ENCODE measurements at regions not wholly inside any gene's neighbourhood (a gene's known extent, or its start where the extent isn't known, plus 50 kb on each side); places are given as distances from the start of the nearest gene placed in this dataset.
"Not testable (repeated sequence)": the region's sequence is repeated elsewhere in the genome, so short reads cannot be mapped to it uniquely, and the experiment has no call there.

DNA sequence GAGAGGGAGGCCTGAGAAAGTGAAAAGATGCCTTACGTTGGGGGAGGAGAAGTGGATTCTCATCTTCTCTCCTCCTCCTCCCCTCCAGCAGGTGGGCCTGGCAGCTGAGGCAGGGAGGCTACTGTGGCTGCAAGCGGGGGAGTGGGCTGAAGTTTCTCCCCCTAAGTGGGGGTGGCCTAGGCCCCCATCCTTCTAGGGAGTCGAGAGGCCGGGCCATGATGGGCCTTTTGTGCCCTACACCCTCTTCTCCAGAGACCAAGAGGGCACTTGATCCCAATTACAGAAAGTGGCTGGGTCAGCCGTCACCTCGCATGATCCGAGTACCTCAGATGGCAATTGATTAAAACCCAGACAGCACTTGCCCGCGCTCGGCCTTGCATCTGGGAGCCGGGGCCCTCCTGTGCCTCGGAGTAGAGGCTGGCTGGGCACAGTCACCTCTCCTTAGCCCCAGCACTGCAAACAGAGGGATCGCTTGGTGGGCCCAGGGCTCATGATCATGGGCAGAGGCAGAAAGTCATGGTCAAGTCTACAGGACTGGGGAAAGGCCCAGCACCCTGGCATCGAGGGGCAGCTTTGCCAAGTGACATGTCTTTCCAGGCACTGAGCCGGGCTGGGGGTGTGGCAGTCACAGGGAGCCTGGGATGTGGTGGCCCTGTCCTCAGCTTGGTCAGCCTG lies 78.3 kb downstream of the IRX5 start:
- Mint-ChIP-seq H3K36me3 (no peaks in the 10 kb centered on the region), H3K27me3 (peaks cover 2% of the 10 kb centered on the region), H3K4me1 (ENCODE audit: low read depth) (no peaks in the 10 kb centered on the region)

DNA sequence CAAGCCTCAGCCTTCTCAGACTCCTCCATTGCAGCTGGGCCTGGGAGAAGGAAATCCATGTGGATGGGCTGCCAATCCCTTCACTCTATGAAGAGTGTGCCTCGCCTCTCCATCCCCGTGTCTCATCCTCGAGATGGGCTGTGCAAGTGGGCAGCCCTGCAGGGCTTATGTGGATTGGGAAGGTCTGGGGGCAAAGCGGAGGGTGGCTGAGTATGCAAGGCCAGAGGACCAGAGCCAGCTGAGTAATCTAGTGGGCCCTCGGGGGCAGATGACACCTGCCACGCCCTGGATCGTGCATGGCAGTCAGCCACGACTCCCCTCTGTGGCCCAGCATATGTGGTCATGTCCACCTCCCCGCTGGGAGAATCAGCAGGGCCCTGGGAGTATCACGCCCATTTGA lies 78.9 kb downstream of the IRX5 start:
- Mint-ChIP-seq H3K27ac (no peak overlapping the region), H3K27me3 (peaks cover 4% of the 10 kb centered on the region), H3K4me3 (no peak overlapping the region), H3K36me3 (no peaks in the 10 kb centered on the region), H3K9me3 (ENCODE audit: low read depth) (no peaks in the 10 kb centered on the region), H3K4me1 (ENCODE audit: low read depth) (no peaks in the 10 kb centered on the region)

More for the DNA sequence above, 78.3 kb downstream of the IRX5 start:
- Mint-ChIP-seq H3K27ac (no peak overlapping the region), H3K9me3 (ENCODE audit: low read depth) (no peaks in the 10 kb centered on the region), H3K4me3 (no peak overlapping the region)

DNA sequence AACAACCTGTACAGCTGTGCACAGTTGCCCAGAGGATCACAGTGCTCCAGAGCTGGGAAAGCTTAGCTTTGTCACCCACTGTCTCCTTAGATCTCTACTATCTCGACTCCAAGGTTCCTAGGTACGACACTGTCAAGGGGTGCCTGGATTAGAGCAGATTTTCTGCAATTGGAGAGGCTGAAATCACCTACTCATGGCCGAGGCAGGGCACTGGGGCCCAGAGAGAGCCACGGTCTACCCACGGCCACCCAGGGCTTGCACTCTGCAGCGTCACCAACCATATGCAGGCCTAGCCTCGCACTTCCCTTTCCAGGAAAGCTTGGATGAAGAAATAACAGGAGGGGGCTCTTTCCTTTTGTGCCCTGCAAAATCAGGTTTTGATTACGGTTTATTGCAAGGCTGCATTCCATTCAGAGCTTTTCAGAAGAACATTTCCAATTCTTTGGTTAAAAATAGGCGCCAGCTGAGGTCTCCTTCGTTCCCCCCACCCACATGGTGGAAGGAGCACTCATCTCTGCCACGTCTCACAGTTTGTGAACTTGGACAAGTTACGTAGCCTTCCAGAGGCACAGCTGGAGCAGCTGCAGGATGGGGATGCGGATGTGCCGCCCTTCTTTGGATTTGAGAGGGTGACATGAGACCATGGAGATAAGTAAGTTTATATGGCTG lies 80.0 kb downstream of the IRX5 start:
- Mint-ChIP-seq H3K27ac (no peak overlapping the region), H3K27me3 (peaks cover 4% of the 10 kb centered on the region), H3K4me3 (no peak overlapping the region), H3K4me1 (ENCODE audit: low read depth) (no peaks in the 10 kb centered on the region), H3K9me3 (ENCODE audit: low read depth) (no peaks in the 10 kb centered on the region), H3K36me3 (no peaks in the 10 kb centered on the region)

GRCh38 chr16:55012362-55012761 lies 81.7 kb downstream of the IRX5 start:
- no peaks in the 10 kb centered on the region for H3K4me1 Mint-ChIP-seq (ENCODE audit: low read depth)
- no peak overlapping the region for H3K4me3 Mint-ChIP-seq
- no peaks in the 10 kb centered on the region for H3K36me3 Mint-ChIP-seq
- no peak overlapping the region for H3K27ac Mint-ChIP-seq
- H3K27me3 Mint-ChIP-seq = peaks cover 5% of the 10 kb centered on the region
- H3K9me3 Mint-ChIP-seq (ENCODE audit: low read depth) = no peaks in the 10 kb centered on the region

DNA sequence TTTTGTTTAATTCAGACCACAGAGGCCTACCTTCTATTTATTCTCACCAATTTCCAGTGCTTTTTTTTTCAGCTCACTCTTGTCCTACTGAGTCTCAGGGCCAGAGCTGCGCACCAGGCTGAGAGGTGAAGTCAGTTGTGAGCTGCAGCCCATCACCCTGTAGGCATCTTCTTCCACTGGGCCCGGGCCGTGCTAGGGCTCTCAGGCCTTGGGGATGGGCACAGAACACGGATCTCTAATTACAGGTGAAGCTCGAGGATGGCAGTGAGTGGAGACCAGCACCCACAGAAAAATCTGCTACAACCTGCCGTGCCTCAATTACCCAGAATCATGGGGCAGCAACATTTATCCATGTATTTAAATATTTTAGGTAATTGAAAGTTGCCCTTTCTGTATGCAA lies 82.1 kb downstream of the IRX5 start:
- Mint-ChIP-seq H3K9me3 (ENCODE audit: low read depth) (no peaks in the 10 kb centered on the region), H3K27ac (no peak overlapping the region), H3K36me3 (no peaks in the 10 kb centered on the region), H3K4me3 (no peak overlapping the region), H3K27me3 (peaks cover 5% of the 10 kb centered on the region), H3K4me1 (ENCODE audit: low read depth) (no peaks in the 10 kb centered on the region)

GRCh38 chr16:55014022-55014421 lies 83.4 kb downstream of the IRX5 start:
- Mint-ChIP-seq H3K27ac (no peak overlapping the region), H3K9me3 (ENCODE audit: low read depth) (no peaks in the 10 kb centered on the region), H3K4me1 (ENCODE audit: low read depth) (no peaks in the 10 kb centered on the region), H3K36me3 (no peaks in the 10 kb centered on the region), H3K4me3 (no peak overlapping the region), H3K27me3 (peaks cover 3% of the 10 kb centered on the region)

GRCh38 chr16:55015181-55015913 lies 84.7 kb downstream of the IRX5 start:
- H3K27me3 Mint-ChIP-seq = peaks cover 7% of the 10 kb centered on the region
- no peak overlapping the region for H3K4me3 Mint-ChIP-seq
- H3K4me1 Mint-ChIP-seq (ENCODE audit: low read depth) = no peaks in the 10 kb centered on the region
- H3K36me3 Mint-ChIP-seq = no peaks in the 10 kb centered on the region
- H3K9me3 Mint-ChIP-seq (ENCODE audit: low read depth) = peaks cover 3% of the 10 kb centered on the region
- H3K27ac Mint-ChIP-seq = no peak overlapping the region

DNA sequence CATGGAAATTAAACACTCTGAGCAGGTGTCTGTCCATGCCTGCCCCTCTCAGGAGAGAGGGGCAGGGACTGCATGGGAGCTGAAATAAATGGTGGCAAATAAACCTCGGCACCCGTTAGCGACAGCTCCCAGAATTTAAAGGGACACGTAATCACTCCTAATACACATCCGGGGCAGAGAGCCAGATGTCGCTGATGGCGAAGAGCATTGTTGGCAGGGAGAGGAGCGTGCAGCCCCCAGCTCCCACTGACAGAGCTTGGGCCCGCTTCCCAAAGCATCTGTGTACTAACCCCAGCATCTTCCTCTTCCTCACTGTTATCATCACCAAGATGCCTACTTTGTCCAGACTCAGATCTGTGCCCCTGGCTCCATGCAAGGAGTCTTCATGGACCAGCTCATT lies 85.8 kb downstream of the IRX5 start:
- peaks cover 9% of the 10 kb centered on the region for H3K27me3 Mint-ChIP-seq
- no peaks in the 10 kb centered on the region for H3K4me1 Mint-ChIP-seq (ENCODE audit: low read depth)
- H3K27ac Mint-ChIP-seq = no peak overlapping the region
- no peaks in the 10 kb centered on the region for H3K36me3 Mint-ChIP-seq
- H3K4me3 Mint-ChIP-seq = no peak overlapping the region
- H3K9me3 Mint-ChIP-seq (ENCODE audit: low read depth) = peaks cover 3% of the 10 kb centered on the region

GRCh38 chr16:55017321-55017720 lies 86.7 kb downstream of the IRX5 start:
- Mint-ChIP-seq H3K9me3 (ENCODE audit: low read depth) (peaks cover 3% of the 10 kb centered on the region), H3K4me3 (no peak overlapping the region), H3K27ac (no peak overlapping the region), H3K4me1 (ENCODE audit: low read depth) (no peaks in the 10 kb centered on the region), H3K36me3 (no peaks in the 10 kb centered on the region), H3K27me3 (peaks cover 11% of the 10 kb centered on the region)

DNA sequence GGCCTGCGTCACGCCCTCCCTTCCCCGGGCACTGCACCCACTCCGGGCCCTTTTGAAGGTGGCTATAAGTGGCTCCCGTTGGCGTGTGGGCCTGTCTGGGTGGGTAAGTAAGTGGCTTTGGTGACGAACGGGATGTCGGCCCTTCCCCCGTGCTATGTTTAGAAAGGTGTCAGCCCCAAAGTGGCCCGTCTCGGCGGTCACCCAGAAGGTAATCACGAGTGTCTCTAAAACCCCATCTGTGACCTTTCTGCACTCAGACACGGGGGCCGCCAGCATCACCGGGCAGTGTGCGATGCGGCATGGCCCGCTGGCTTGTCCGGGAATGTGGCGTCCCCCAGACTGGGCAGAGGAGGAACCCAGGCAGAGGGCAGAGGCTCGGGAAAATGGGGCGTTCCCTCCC lies 88.2 kb downstream of the IRX5 start:
- no peaks in the 10 kb centered on the region for H3K36me3 Mint-ChIP-seq
- H3K4me3 Mint-ChIP-seq = no peak overlapping the region
- H3K27ac Mint-ChIP-seq = no peak overlapping the region
- peaks cover 3% of the 10 kb centered on the region for H3K9me3 Mint-ChIP-seq (ENCODE audit: low read depth)
- no peaks in the 10 kb centered on the region for H3K4me1 Mint-ChIP-seq (ENCODE audit: low read depth)
- H3K27me3 Mint-ChIP-seq = peaks cover 20% of the 10 kb centered on the region

DNA sequence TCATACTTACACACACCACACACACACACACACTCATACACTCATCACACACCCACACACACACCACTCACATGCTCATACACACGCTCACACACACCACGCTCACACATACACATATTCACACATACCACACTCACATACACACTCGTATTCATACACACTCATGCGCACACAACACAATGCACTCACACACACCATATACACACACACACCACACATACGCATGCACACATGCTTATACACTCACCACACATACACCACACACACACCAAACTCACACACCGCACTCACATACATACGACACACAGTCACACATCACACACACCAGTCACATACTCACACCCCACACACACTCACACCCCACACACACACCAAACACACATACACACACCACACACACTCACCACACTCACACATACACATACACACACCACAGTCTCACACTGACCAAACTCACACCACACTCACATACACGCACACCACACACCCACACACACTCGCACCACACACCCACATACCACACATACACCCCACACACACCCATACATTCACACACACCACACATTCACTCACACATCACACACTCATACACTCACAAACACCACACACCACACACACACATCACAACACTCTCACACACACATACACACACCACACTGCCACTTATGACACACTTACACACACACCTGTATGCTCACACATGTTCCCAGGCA lies 88.9 kb downstream of the IRX5 start:
- Mint-ChIP-seq H3K36me3 (no peaks in the 10 kb centered on the region), H3K4me1 (ENCODE audit: low read depth) (no peaks in the 10 kb centered on the region), H3K27me3 (peaks cover 22% of the 10 kb centered on the region), H3K4me3 (no peak overlapping the region), H3K9me3 (ENCODE audit: low read depth) (peaks cover 3% of the 10 kb centered on the region), H3K27ac (no peak overlapping the region)

- H3K9me3 Mint-ChIP-seq (ENCODE audit: low read depth) = peaks cover 3% of the 10 kb centered on the region
- H3K4me3 Mint-ChIP-seq = no peak overlapping the region
- H3K27me3 Mint-ChIP-seq = peaks cover 23% of the 10 kb centered on the region
- no peak overlapping the region for H3K27ac Mint-ChIP-seq
- H3K36me3 Mint-ChIP-seq = no peaks in the 10 kb centered on the region
- H3K4me1 Mint-ChIP-seq (ENCODE audit: low read depth) = no peaks in the 10 kb centered on the region
Observed at GRCh38 chr16:55021595-55022475, 91.2 kb downstream of the IRX5 start.

DNA sequence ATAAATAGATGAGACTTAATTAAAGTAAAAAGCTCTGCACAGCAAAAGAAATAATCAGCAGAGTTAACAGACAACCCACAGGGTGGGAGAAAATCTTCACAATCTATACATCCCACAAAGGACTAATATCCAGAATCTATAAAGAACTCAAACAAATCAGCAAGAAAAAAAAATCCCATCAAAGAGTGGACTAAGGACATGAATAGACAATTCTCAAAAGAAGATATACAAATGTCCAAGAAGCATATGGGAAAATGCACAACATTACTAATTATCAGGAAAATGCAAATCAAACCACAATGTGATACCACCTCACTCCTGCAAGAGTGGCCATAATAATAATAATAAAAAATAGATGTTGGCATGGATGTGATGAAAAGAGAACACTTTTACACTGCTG lies 96.6 kb downstream of the IRX5 start:
- not testable (repeated sequence) for H3K27ac Mint-ChIP-seq; H3K4me1 Mint-ChIP-seq (ENCODE audit: low read depth); H3K9me3 Mint-ChIP-seq (ENCODE audit: low read depth); H3K4me3 Mint-ChIP-seq; H3K36me3 Mint-ChIP-seq
- H3K27me3 Mint-ChIP-seq = peaks cover 14% of the 10 kb centered on the region

DNA sequence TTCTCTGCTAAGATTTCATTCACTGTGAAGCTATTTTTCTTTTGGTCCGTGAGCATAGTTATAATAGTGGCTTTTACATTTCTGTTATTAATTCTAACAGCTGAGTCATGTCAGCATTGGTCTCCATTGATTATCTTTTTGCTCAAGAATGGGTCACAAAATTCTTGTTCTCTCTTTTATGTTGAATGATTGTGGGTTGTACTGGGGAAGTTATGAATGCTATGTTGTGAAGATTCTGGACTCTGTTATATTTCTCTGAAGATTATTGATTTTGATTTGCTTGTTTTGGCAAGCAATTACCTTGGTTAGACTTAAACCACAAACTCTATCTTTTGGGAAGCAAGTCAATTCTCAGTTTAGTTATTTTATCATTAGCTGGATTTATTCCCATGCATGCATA lies 98.8 kb downstream of the IRX5 start:
- Mint-ChIP-seq H3K27ac (no peak overlapping the region), H3K4me3 (no peak overlapping the region), H3K9me3 (ENCODE audit: low read depth) (peaks cover 8% of the 10 kb centered on the region), H3K4me1 (ENCODE audit: low read depth) (no peaks in the 10 kb centered on the region), H3K36me3 (no peaks in the 10 kb centered on the region), H3K27me3 (peaks cover 2% of the 10 kb centered on the region)
